HEK293 (cell line): ENCODE measurements at regions not wholly inside any gene's neighbourhood (a gene's known extent, or its start where the extent isn't known, plus 50 kb on each side); places are given as distances from the start of the nearest gene placed in this dataset.

Experiments
- CTCF ChIA-PET: fragments of 350-600 bp; formaldehyde crosslinking; extraction: SDS; loops from one replicate; lab custom pipeline; 2021; ENCODE audit warnings: antibody characterized with exemption; lab: Yijun Ruan, JAX
- POLR2A ChIA-PET: fragments of 300-600 bp; formaldehyde crosslinking; extraction: SDS; loops from one replicate; lab custom pipeline; 2020; ENCODE audit warnings: antibody characterized with exemption, inconsistent platforms; lab: Yijun Ruan, JAX
- H3K27ac ChIP-seq: fragments of 200-500 bp; sonication (Bioruptor generic); 2 replicates; pipeline ENCODE4 v1.5.1; 2014; ENCODE audit warnings: low read depth, low read length, control low read depth, inconsistent platforms; ENCODE audit errors: extremely low read depth
- H3K36me3 ChIP-seq, 2 experiments: fragments of 200-500 bp in 1 of 2; sonication (Bioruptor generic) in 1 of 2; 1 replicate in 1 of 2; 2 replicates in 1 of 2; pipeline ENCODE4 v1.5.1; 2014 to 2017; ENCODE audit warnings: inconsistent platforms in 2 of 2, low read length in 2 of 2; ENCODE audit not compliant: control insufficient read depth in 2 of 2, insufficient read depth in 1 of 2
- H3K4me1 ChIP-seq: fragments of 200-500 bp; sonication (Bioruptor generic); 2 replicates; pipeline ENCODE4 v1.5.1; 2014; ENCODE audit warnings: mild to moderate bottlenecking, low read length, inconsistent platforms; ENCODE audit not compliant: control insufficient read depth, insufficient read depth
- H3K4me3 ChIP-seq: 2 replicates; pipeline ENCODE4 v1.5.1; 2011; ENCODE audit warnings: low read depth, mild to moderate bottlenecking, control low read depth, low read length, moderate library complexity
- H3K9me3 ChIP-seq: fragments of 200-500 bp; sonication (Bioruptor generic); 2 replicates; pipeline ENCODE4 v1.5.1; 2014; ENCODE audit warnings: low read depth, low read length, inconsistent platforms; ENCODE audit not compliant: control insufficient read depth, insufficient read depth
- GLIS2 ChIP-seq: fragments of 450-650 bp; formaldehyde crosslinking; IDR thresholded peaks from 2 replicates; pipeline ENCODE4 v1.5.1; 2016; ENCODE audit warnings: missing biosample characterization, missing genetic modification characterization
- KLF10 ChIP-seq: fragments of 450-650 bp; IDR thresholded peaks from 2 replicates; pipeline ENCODE4 v1.5.1; 2018; ENCODE audit warnings: missing biosample characterization, mild to moderate bottlenecking, missing genetic modification characterization
- SALL2 ChIP-seq: fragments of 450-650 bp; formaldehyde crosslinking; IDR thresholded peaks from 2 replicates; pipeline ENCODE4 v1.5.0; 2017; ENCODE audit warnings: missing biosample characterization, mild to moderate bottlenecking, missing genetic modification characterization, borderline replicate concordance
- TRIM28 ChIP-seq: IDR thresholded peaks from 2 replicates; pipeline ENCODE4 v1.6.1; 2011; ENCODE audit warnings: low read length, control low read depth, borderline replicate concordance
- WT1 ChIP-seq: fragments of 450-650 bp; formaldehyde crosslinking; IDR thresholded peaks from 2 replicates; pipeline ENCODE4 v1.5.1; 2016; ENCODE audit warnings: missing biosample characterization, missing genetic modification characterization
- YY1 ChIP-seq: fragments of 450-650 bp; formaldehyde crosslinking; IDR thresholded peaks from 2 replicates; pipeline ENCODE4 v1.5.1; 2018; ENCODE audit warnings: missing biosample characterization, missing genetic modification characterization
- ZBTB21 ChIP-seq: fragments of 450-650 bp; formaldehyde crosslinking; IDR thresholded peaks from 2 replicates; pipeline ENCODE4 v1.5.1; 2017; ENCODE audit warnings: missing biosample characterization, missing genetic modification characterization
- ZBTB7A ChIP-seq: fragments of 450-650 bp; formaldehyde crosslinking; IDR thresholded peaks from 2 replicates; pipeline ENCODE4 v1.5.1; 2016; ENCODE audit warnings: low read depth, missing biosample characterization, missing genetic modification characterization
- ZIC2 ChIP-seq: fragments of 450-650 bp; formaldehyde crosslinking; IDR thresholded peaks from 2 replicates; pipeline ENCODE4 v1.5.1; 2016; ENCODE audit warnings: missing biosample characterization, missing genetic modification characterization
- ZNF133 ChIP-seq: fragments of 450-650 bp; formaldehyde crosslinking; IDR thresholded peaks from 2 replicates; pipeline ENCODE4 v1.5.1; 2016; ENCODE audit warnings: missing biosample characterization, missing genetic modification characterization
- ZNF16 ChIP-seq: fragments of 450-650 bp; formaldehyde crosslinking; IDR thresholded peaks from 2 replicates; pipeline ENCODE4 v1.5.1; 2016; ENCODE audit warnings: low read depth, missing biosample characterization, missing genetic modification characterization
- ZNF292 ChIP-seq: fragments of 450-650 bp; formaldehyde crosslinking; IDR thresholded peaks from 2 replicates; pipeline ENCODE4 v1.5.1; 2016; ENCODE audit warnings: low read depth, missing biosample characterization, missing genetic modification characterization, borderline replicate concordance
- ZNF341 ChIP-seq: fragments of 450-650 bp; formaldehyde crosslinking; IDR thresholded peaks from 2 replicates; pipeline ENCODE4; 2016; ENCODE audit warnings: low read depth, missing biosample characterization, missing genetic modification characterization
- ZNF37A ChIP-seq: fragments of 450-650 bp; IDR thresholded peaks from 2 replicates; pipeline ENCODE4 v1.5.1; 2018; ENCODE audit warnings: missing biosample characterization, missing genetic modification characterization
- ZNF394 ChIP-seq: fragments of 450-650 bp; formaldehyde crosslinking; IDR thresholded peaks from 2 replicates; pipeline ENCODE4 v1.5.1; 2016; ENCODE audit warnings: missing biosample characterization, missing genetic modification characterization, mild to moderate bottlenecking, moderate library complexity, borderline replicate concordance
- ZNF48 ChIP-seq: fragments of 450-650 bp; formaldehyde crosslinking; IDR thresholded peaks from 2 replicates; pipeline ENCODE4 v1.5.1; 2016; ENCODE audit warnings: missing biosample characterization, missing genetic modification characterization
- ZNF501 ChIP-seq: fragments of 450-650 bp; formaldehyde crosslinking; IDR thresholded peaks from 2 replicates; pipeline ENCODE4 v1.5.1; 2016; ENCODE audit warnings: missing biosample characterization, missing genetic modification characterization
- ZNF521 ChIP-seq: fragments of 450-650 bp; formaldehyde crosslinking; IDR thresholded peaks from 2 replicates; pipeline ENCODE4 v1.5.1; 2017; ENCODE audit warnings: missing biosample characterization, mild to moderate bottlenecking, missing genetic modification characterization
- ZNF558 ChIP-seq: fragments of 450-650 bp; formaldehyde crosslinking; IDR thresholded peaks from 2 replicates; pipeline ENCODE4 v1.5.1; 2016; ENCODE audit warnings: missing biosample characterization, missing genetic modification characterization
- ZNF621 ChIP-seq: fragments of 450-650 bp; formaldehyde crosslinking; IDR thresholded peaks from 2 replicates; pipeline ENCODE4 v1.5.1; 2017; ENCODE audit warnings: missing biosample characterization, missing genetic modification characterization
- ZNF623 ChIP-seq: fragments of 450-650 bp; formaldehyde crosslinking; IDR thresholded peaks from 2 replicates; pipeline ENCODE4 v1.5.1; 2016; ENCODE audit warnings: missing biosample characterization, missing genetic modification characterization
- ZNF654 ChIP-seq: fragments of 450-650 bp; formaldehyde crosslinking; IDR thresholded peaks from 2 replicates; pipeline ENCODE4 v1.5.1; 2016; ENCODE audit warnings: low read depth, missing biosample characterization, missing genetic modification characterization
- ZNF768 ChIP-seq: fragments of 450-650 bp; formaldehyde crosslinking; IDR thresholded peaks from 2 replicates; pipeline ENCODE4 v1.5.1; 2018; ENCODE audit warnings: missing biosample characterization, mild to moderate bottlenecking, missing genetic modification characterization
- TF ChIP-seq, protein P1 (sequence below): fragments of 450-650 bp; formaldehyde crosslinking; IDR thresholded peaks from 2 replicates; pipeline ENCODE4 v1.5.1; 2017; ENCODE audit warnings: missing biosample characterization, missing genetic modification characterization
- TF ChIP-seq, protein P2 (sequence below): fragments of 450-650 bp; formaldehyde crosslinking; IDR thresholded peaks from 2 replicates; pipeline ENCODE4 v1.5.1; 2016; ENCODE audit warnings: missing biosample characterization, missing genetic modification characterization
- TF ChIP-seq, protein P3 (sequence below): fragments of 450-650 bp; formaldehyde crosslinking; IDR thresholded peaks from 2 replicates; pipeline ENCODE4 v1.5.1; 2016; ENCODE audit warnings: missing biosample characterization, missing genetic modification characterization
- TF ChIP-seq, protein P4 (sequence below): IDR thresholded peaks from 2 replicates; pipeline ENCODE4 v1.6.1; 2011; ENCODE audit warnings: mild to moderate bottlenecking, low read depth, low read length, borderline replicate concordance
- TF ChIP-seq, protein P5 (sequence below): fragments of 450-650 bp; formaldehyde crosslinking; IDR thresholded peaks from 2 replicates; pipeline ENCODE4 v1.5.1; 2016; ENCODE audit warnings: missing biosample characterization, missing genetic modification characterization

DNA sequence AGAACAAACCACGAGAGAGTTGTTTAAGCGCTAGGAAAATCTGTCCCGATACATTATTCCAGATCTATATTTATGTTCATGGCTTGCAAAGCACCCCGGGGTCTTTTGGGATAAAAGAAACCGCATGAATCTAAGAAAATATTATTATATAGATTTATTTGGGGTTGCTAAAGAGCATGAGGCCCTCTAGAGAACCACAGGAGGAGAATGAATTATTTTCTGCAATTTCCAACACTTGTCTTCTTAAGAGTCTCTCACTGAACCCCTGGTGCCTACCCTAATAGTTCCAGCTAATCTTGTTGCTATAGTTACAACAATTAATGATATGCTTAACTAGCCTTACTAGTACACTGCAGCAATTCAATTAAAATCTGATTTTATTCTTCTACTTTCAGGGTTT lies 79.6 kb downstream of the ARRDC4 start (continued):
- no peak for TF ChIP-seq ZNF48 (tag by site-specific recombination)
- TF ChIP-seq ZNF768 (tag by site-specific recombination), result no peak
- no peak for TF ChIP-seq ZNF501
- no peak for TF ChIP-seq ZBTB21

DNA sequence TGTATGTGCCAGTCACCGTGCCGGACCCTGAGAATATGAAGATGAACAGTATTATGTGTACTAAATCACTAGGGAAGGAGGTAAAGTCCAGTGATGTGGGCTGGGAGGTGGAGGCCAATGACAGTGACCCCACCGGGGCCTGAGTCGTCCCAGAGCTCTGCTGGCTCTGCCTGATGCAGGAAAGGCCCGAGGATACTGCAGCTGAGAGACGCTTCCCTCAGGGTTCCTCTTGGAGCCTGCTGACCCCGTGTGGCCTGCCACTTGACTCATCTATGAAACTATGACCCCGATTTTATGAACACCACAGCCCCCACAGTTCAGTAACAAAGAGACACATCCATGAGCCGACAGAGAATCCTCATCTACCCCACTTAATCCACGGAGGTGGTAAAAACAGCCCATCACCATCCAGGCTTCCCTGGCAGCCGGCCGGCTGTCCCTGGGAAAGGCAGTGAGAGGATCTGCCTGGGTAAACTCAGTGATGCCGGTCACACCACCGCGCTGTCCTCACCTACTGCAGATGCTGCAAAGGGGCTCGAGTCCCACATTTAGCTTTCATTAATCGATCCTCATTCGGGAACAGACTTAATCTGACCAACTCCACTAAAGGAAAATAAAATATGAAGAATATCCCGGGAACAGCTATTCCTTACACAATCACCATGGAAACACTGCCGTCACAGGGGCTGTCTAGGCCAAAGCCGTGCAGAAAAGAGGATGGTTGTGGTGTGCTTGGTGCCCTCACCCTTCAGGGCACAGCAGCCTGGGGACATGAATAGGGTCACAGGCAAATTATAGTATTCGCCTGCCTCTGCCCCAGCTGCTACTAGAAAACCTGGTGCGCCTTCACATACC lies 82.9 kb downstream of the ARRDC4 start:
- no peaks in the 10 kb centered on the region for H3K4me1 ChIP-seq
- ChIA-PET CTCF (interaction anchor here (0.6 to 0.7 kb wide), 2 partner anchors 9 to 16 kb away, joined by 3 to 5 read pairs; no protein-coding TSS in a partner anchor), POLR2A (no interaction called here)
- H3K36me3 ChIP-seq, result no peaks in the 10 kb centered on the region
- H3K9me3 ChIP-seq, result no peaks in the 10 kb centered on the region
- no peak overlapping the region for H3K4me3 ChIP-seq
- H3K27ac ChIP-seq, result no peak overlapping the region
- TF ChIP-seq ZNF394 (no peak), ZNF292 (tag by site-specific recombination) (no peak), GLIS2 (tag by site-specific recombination) (no peak), ZIC2 (tag by site-specific recombination) (no peak), ZNF621 (tag by site-specific recombination) (no peak), WT1 (no peak), ZNF16 (tag by site-specific recombination) (no peak), ZNF654 (tag by site-specific recombination) (no peak), ZNF133 (tag by site-specific recombination) (no peak), ZNF623 (tag by site-specific recombination) (no peak), ZNF558 (tag by site-specific recombination) (no peak)
- TF ChIP-seq, protein P1, sequence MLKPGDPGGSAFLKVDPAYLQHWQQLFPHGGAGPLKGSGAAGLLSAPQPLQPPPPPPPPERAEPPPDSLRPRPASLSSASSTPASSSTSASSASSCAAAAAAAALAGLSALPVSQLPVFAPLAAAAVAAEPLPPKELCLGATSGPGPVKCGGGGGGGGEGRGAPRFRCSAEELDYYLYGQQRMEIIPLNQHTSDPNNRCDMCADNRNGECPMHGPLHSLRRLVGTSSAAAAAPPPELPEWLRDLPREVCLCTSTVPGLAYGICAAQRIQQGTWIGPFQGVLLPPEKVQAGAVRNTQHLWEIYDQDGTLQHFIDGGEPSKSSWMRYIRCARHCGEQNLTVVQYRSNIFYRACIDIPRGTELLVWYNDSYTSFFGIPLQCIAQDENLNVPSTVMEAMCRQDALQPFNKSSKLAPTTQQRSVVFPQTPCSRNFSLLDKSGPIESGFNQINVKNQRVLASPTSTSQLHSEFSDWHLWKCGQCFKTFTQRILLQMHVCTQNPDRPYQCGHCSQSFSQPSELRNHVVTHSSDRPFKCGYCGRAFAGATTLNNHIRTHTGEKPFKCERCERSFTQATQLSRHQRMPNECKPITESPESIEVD, result no peak

DNA sequence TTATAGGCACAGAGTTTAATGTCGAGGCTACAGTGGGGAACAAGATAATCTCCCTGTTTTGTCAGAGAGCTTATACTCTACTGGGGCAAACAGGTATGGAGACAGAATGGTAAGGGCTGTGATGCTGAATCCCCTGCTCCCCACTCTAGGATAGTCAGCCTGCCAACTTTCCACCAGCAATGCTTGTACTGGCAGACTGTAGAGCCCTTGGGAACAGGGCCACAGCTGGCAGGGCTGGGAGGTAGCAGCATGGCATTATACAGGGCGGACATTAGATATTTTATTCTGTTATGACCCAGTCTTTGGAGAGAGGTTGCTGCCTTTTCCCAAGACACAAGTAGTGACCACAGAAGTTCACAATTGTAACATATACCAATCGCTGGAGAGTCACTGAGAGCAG lies 91.2 kb downstream of the ARRDC4 start:
- no peaks in the 10 kb centered on the region for H3K9me3 ChIP-seq
- no peak overlapping the region for H3K4me3 ChIP-seq
- H3K36me3 ChIP-seq, result no peaks in the 10 kb centered on the region
- no peak overlapping the region for H3K27ac ChIP-seq
- ChIA-PET POLR2A (no interaction called here), CTCF (no interaction called here)
- H3K4me1 ChIP-seq, result no peaks in the 10 kb centered on the region
- TF ChIP-seq YY1 (tag by site-specific recombination), result no peak
- TF ChIP-seq, protein P2, sequence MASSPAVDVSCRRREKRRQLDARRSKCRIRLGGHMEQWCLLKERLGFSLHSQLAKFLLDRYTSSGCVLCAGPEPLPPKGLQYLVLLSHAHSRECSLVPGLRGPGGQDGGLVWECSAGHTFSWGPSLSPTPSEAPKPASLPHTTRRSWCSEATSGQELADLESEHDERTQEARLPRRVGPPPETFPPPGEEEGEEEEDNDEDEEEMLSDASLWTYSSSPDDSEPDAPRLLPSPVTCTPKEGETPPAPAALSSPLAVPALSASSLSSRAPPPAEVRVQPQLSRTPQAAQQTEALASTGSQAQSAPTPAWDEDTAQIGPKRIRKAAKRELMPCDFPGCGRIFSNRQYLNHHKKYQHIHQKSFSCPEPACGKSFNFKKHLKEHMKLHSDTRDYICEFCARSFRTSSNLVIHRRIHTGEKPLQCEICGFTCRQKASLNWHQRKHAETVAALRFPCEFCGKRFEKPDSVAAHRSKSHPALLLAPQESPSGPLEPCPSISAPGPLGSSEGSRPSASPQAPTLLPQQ (tag by site-specific recombination), result no peak
- TF ChIP-seq, protein P3, sequence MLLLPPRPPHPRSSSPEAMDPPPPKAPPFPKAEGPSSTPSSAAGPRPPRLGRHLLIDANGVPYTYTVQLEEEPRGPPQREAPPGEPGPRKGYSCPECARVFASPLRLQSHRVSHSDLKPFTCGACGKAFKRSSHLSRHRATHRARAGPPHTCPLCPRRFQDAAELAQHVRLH (tag by site-specific recombination), result no peak
- no peak for TF ChIP-seq ZNF521 (tag by site-specific recombination)
- TF ChIP-seq, protein P4, sequence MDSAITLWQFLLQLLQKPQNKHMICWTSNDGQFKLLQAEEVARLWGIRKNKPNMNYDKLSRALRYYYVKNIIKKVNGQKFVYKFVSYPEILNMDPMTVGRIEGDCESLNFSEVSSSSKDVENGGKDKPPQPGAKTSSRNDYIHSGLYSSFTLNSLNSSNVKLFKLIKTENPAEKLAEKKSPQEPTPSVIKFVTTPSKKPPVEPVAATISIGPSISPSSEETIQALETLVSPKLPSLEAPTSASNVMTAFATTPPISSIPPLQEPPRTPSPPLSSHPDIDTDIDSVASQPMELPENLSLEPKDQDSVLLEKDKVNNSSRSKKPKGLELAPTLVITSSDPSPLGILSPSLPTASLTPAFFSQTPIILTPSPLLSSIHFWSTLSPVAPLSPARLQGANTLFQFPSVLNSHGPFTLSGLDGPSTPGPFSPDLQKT, result no peak
- TF ChIP-seq TRIM28, result no peak
- no peak for TF ChIP-seq ZBTB7A (tag by site-specific recombination)
- TF ChIP-seq KLF10 (tag by site-specific recombination), result no peak
- no peak for TF ChIP-seq ZNF37A (tag by site-specific recombination)
- TF ChIP-seq SALL2 (tag by site-specific recombination), result no peak
- TF ChIP-seq, protein P5, sequence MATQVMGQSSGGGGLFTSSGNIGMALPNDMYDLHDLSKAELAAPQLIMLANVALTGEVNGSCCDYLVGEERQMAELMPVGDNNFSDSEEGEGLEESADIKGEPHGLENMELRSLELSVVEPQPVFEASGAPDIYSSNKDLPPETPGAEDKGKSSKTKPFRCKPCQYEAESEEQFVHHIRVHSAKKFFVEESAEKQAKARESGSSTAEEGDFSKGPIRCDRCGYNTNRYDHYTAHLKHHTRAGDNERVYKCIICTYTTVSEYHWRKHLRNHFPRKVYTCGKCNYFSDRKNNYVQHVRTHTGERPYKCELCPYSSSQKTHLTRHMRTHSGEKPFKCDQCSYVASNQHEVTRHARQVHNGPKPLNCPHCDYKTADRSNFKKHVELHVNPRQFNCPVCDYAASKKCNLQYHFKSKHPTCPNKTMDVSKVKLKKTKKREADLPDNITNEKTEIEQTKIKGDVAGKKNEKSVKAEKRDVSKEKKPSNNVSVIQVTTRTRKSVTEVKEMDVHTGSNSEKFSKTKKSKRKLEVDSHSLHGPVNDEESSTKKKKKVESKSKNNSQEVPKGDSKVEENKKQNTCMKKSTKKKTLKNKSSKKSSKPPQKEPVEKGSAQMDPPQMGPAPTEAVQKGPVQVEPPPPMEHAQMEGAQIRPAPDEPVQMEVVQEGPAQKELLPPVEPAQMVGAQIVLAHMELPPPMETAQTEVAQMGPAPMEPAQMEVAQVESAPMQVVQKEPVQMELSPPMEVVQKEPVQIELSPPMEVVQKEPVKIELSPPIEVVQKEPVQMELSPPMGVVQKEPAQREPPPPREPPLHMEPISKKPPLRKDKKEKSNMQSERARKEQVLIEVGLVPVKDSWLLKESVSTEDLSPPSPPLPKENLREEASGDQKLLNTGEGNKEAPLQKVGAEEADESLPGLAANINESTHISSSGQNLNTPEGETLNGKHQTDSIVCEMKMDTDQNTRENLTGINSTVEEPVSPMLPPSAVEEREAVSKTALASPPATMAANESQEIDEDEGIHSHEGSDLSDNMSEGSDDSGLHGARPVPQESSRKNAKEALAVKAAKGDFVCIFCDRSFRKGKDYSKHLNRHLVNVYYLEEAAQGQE (tag by site-specific recombination), result no peak
- no peak for TF ChIP-seq ZNF341 (tag by site-specific recombination)
